GM12892 (cell line): ENCODE measurements at regions not wholly inside any gene's neighbourhood (a gene's known extent, or its start where the extent isn't known, plus 50 kb on each side); places are given as distances from the start of the nearest gene placed in this dataset.
"Not testable (repeated sequence)": the region's sequence is repeated elsewhere in the genome, so short reads cannot be mapped to it uniquely, and the experiment has no call there.

Experiments used
- DNase-seq: peaks from one replicate; pipeline ENCODE4 v3.0.0; 2011; ENCODE audit not compliant: insufficient read length
- FAIRE-seq: peaks from 2 replicates; lab custom pipeline; 2011; peaks lifted over from hg19 to GRCh38; lab: Jason Lieb, UNC
- POLR2A ChIP-seq: IDR thresholded peaks from 2 replicates; pipeline ENCODE4 v1.6.1; 2011; ENCODE audit warnings: low read depth, low read length, control low read depth
- POLR2AphosphoS5 ChIP-seq: IDR thresholded peaks from 2 replicates; pipeline ENCODE4 v1.6.1; 2011; ENCODE audit warnings: low read depth, low read length, control low read depth
- TAF1 ChIP-seq: IDR thresholded peaks from 2 replicates; pipeline ENCODE4 v1.6.1; 2011; ENCODE audit warnings: low read depth, mild to moderate bottlenecking, control low read depth, low read length, borderline replicate concordance

GRCh38 chr6:154925130-154925529, 70.0 kb upstream of the TIAM2 start:
- FAIRE-seq, result no peak
- DNase-seq, result no peak
- TF ChIP-seq TAF1 (no peak), POLR2AphosphoS5 (no peak), POLR2A (no peak)

GRCh38 chr6:154926366-154926765, 68.7 kb upstream of the TIAM2 start:
- no peak for FAIRE-seq
- DNase-seq, result no peak
- TF ChIP-seq POLR2A, result no peak

GRCh38 chr6:154928325-154928922, 66.7 kb upstream of the TIAM2 start:
- TF ChIP-seq POLR2AphosphoS5 (no peak), POLR2A (no peak), TAF1 (no peak)
- FAIRE-seq (peak; percentile 74), DNase-seq (peak; percentile 36)

GRCh38 chr6:154930451-154930851, 64.7 kb upstream of the TIAM2 start:
- no peak for DNase-seq
- TF ChIP-seq POLR2A (no peak), POLR2AphosphoS5 (no peak), TAF1 (no peak)
- FAIRE-seq, result no peak

GRCh38 chr6:154931711-154932424, 63.2 kb upstream of the TIAM2 start:
- FAIRE-seq, result no peak
- DNase-seq, result no peak
- TF ChIP-seq POLR2AphosphoS5 (no peak), POLR2A (no peak), TAF1 (no peak)

GRCh38 chr6:154932515-154933027, 62.5 kb upstream of the TIAM2 start:
- DNase-seq, result no peak
- no peak for FAIRE-seq
- no peak for TF ChIP-seq POLR2A
- TF ChIP-seq POLR2AphosphoS5, result no peak
- TF ChIP-seq TAF1, result no peak

DNA sequence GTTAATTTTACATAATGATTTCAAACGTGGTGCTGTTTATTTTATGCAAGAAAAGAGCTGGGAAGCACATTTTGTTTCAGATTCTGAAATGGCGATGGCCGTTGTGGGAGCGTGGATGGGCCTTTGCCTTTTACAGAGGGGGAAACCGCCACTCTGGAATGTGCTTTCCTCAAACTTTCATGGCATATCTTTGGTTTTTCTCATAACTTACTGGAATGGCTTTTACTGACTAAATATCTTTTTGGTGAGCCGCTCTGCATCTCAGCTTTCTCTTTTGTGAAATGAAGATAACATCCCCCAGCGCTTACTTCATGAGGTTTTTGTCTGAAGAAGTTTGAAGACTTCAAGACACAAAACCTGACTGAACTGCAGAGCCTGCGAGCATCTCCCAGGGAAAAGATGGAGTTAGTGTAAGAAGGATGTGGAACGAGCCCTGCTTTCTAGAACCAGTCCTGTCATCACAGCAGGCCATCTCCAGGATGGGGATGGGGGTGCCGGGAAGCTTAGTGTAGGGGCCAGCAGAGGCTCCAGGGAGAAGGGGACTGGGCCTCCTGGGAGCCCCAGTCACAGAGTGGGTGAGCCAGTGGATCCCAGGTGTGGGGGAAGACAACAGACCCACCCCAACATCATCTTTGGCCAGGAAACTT, 61.8 kb upstream of the TIAM2 start:
- no peak for FAIRE-seq
- TF ChIP-seq POLR2A, result no peak
- no peak for TF ChIP-seq POLR2AphosphoS5
- no peak for TF ChIP-seq TAF1
- DNase-seq, result no peak

GRCh38 chr6:154937306-154938220, 57.6 kb upstream of the TIAM2 start:
- no peak for DNase-seq
- TF ChIP-seq POLR2AphosphoS5, result no peak
- no peak for TF ChIP-seq POLR2A
- TF ChIP-seq TAF1, result no peak
- FAIRE-seq, result no peak

GRCh38 chr6:154938221-154938580, 56.9 kb upstream of the TIAM2 start:
- FAIRE-seq (no peak), DNase-seq (no peak)
- TF ChIP-seq POLR2A (no peak), TAF1 (no peak)

DNA sequence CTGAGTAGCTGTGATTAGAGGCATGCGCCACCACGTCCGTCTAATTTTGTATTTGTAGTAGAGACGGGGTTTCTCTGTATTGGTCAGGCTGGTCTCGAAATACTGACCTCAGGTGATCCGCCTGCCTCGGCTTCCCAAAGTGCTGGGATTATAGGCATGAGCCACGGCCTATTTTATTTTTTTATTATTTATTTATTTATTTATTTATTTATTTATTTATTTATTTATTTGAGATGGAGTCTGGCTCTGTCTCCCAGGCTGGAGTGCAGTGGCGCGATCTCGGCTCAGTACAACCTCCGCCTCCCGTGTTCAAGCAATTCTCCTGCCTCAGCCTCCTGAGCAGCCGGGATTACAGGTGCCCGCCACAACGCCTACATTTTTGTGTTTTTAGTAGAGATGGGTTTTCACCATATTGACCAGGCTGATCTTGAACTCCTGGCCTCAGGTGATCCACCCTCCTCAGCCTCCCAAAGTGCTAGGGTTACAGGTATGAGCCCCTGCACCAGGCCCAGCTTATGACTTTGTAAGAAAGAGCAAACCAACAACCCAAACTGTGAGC, 56.3 kb upstream of the TIAM2 start:
- not testable (repeated sequence) for DNase-seq, FAIRE-seq

GRCh38 chr6:154942770-154943169, 52.3 kb upstream of the TIAM2 start:
- TF ChIP-seq POLR2A, result no peak
- TF ChIP-seq TAF1, result no peak
- no peak for TF ChIP-seq POLR2AphosphoS5
- DNase-seq, result no peak
- no peak for FAIRE-seq
